ENCODE measurements at regions not wholly inside any gene's neighbourhood (a gene's known extent, or its start where the extent isn't known, plus 50 kb on each side); places are given as distances from the start of the nearest gene placed in this dataset.

GRCh38 chr13:100986571-100986970 is 312.0 kb upstream of the TMTC4 start:
- Histone ChIP-seq H2BK120ac (ENCODE audit: low read depth, low read length, poor library complexity, severe bottlenecking) (no peak overlapping the region), H3K4me2 (ENCODE audit: insufficient read depth, insufficient read length, low read length) (no peak overlapping the region), H4K8ac (replicated peaks; ENCODE audit: insufficient read length, low read depth, low read length) (no peak overlapping the region), H4K20me1 (ENCODE audit: control insufficient read depth, insufficient read depth, insufficient read length) (no peaks in the 10 kb centered on the region), H3K4me1 (ENCODE audit: insufficient read depth, low read length) (peaks cover 5% of the 10 kb centered on the region; the same call in 1 of the 2 replicates), H2BK20ac (ENCODE audit: low read depth, low read length, poor library complexity, severe bottlenecking) (no peak overlapping the region), H2AFZ (ENCODE audit: low read length) (no peak overlapping the region), H4K91ac (ENCODE audit: insufficient read length, low read depth, low read length) (no peak overlapping the region), H2AK5ac (ENCODE audit: insufficient read length, low read length) (no peak overlapping the region), H3K9me3 (ENCODE audit: control insufficient read depth, low read depth, low read length) (no peaks in the 10 kb centered on the region), H3K27ac (ENCODE audit: insufficient read length, low read depth, low read length) (no peak overlapping the region), H3K14ac (ENCODE audit: insufficient read depth, low read length) (no peak overlapping the region), H4K5ac (ENCODE audit: insufficient read length, low read depth, low read length) (no peak overlapping the region), H3K4ac (ENCODE audit: low read depth, low read length) (no peak overlapping the region), H3K27me3 (ENCODE audit: insufficient read depth, low read length) (no peaks in the 10 kb centered on the region), H2BK12ac (ENCODE audit: insufficient read length, low read depth, low read length) (no peak overlapping the region), H3K79me1 (ENCODE audit: insufficient read depth, low read depth, low read length, poor library complexity, severe bottlenecking) (no peaks in the 10 kb centered on the region), H3K9ac (ENCODE audit: extremely low read depth, insufficient read length, low read length) (no peak overlapping the region), H3K18ac (ENCODE audit: insufficient read length, low read depth, low read length) (no peak overlapping the region), H3K79me2 (ENCODE audit: insufficient read depth, low read length) (no peaks in the 10 kb centered on the region), H3K23ac (ENCODE audit: insufficient read length, low read depth, low read length) (no peak overlapping the region), H2BK15ac (ENCODE audit: low read depth, low read length) (no peak overlapping the region), H3K56ac (ENCODE audit: insufficient read length, low read depth, low read length) (no peak overlapping the region), H2BK5ac (ENCODE audit: insufficient read length, low read length) (no peak overlapping the region), H3T11ph (ENCODE audit: low read length) (no peak overlapping the region), H3K23me2 (ENCODE audit: insufficient read length, low read depth, low read length, poor library complexity, severe bottlenecking) (no peaks in the 10 kb centered on the region)
- peaks cover 13 to 17% of the 10 kb centered on the region in 2 experiments for H3K4me1 Mint-ChIP-seq
- no peak overlapping the region for H3K27ac Mint-ChIP-seq
- no peak for DNase-seq
- H3K4me3 Mint-ChIP-seq, result no peak overlapping the region
- whole genome bisulfite sequencing (ENCODE audit: extremely low coverage, insufficient read length, low lambda C conversion rate), result no CpG with 5 or more reads among the region's 1 CpG
- peaks cover 11 to 16% of the 10 kb centered on the region in 2 experiments; a peak in 4 of 5 replicates for H3K9me3 Mint-ChIP-seq
- peaks cover 0 to 9% (median 7%) of the 10 kb centered on the region in 3 experiments; a peak in 4 of 7 replicates for H3K36me3 Mint-ChIP-seq (ENCODE audit: insufficient read depth in 1 of 3, low read depth in 3 of 3)
- H3K27me3 Mint-ChIP-seq (ENCODE audit: low read depth), result no peaks in the 10 kb centered on the region
- TF ChIP-seq, protein P1, sequence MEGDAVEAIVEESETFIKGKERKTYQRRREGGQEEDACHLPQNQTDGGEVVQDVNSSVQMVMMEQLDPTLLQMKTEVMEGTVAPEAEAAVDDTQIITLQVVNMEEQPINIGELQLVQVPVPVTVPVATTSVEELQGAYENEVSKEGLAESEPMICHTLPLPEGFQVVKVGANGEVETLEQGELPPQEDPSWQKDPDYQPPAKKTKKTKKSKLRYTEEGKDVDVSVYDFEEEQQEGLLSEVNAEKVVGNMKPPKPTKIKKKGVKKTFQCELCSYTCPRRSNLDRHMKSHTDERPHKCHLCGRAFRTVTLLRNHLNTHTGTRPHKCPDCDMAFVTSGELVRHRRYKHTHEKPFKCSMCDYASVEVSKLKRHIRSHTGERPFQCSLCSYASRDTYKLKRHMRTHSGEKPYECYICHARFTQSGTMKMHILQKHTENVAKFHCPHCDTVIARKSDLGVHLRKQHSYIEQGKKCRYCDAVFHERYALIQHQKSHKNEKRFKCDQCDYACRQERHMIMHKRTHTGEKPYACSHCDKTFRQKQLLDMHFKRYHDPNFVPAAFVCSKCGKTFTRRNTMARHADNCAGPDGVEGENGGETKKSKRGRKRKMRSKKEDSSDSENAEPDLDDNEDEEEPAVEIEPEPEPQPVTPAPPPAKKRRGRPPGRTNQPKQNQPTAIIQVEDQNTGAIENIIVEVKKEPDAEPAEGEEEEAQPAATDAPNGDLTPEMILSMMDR (conservative IDR thresholded peaks at IDR 0.05), result no peak

Measured in H9 (cell line).